Stimulated activated CD4-positive, alpha-beta T cell treated with anti-CD3 and anti-CD28 coated beads, TNF-alpha, amount 100 ng/mL, for 48 hours (primary cell): ENCODE measurements at regions not wholly inside any gene's neighbourhood (a gene's known extent, or its start where the extent isn't known, plus 50 kb on each side); places are given as distances from the start of the nearest gene placed in this dataset.

Source experiments
- DNase-seq, 3 donors: peaks; one replicate each; pipeline ENCODE4 v3.0.0-alpha.2; 2020; ENCODE audit warnings: low read depth in 3 of 3

GRCh38 chr4:36006226-36006625, 238.1 kb downstream of the ARAP2 start:
- no peak for DNase-seq

GRCh38 chr4:36010397-36010929, 233.9 kb downstream of the ARAP2 start:
- DNase-seq = no peak

- DNase-seq = no peak
These were observed 232.9 kb downstream of the ARAP2 start for GRCh38 chr4:36011381-36011780.

- no peak for DNase-seq
These were observed 231.8 kb downstream of the ARAP2 start for GRCh38 chr4:36012503-36012902.

GRCh38 chr4:36013206-36013605, 231.1 kb downstream of the ARAP2 start:
- DNase-seq = no peak
